HepG2 (cell line): ENCODE measurements at regions not wholly inside any gene's neighbourhood (a gene's known extent, or its start where the extent isn't known, plus 50 kb on each side); places are given as distances from the start of the nearest gene placed in this dataset.

Source experiments
- TF ChIP-seq, protein P1 (sequence below): sonication (generic); formaldehyde crosslinking; IDR thresholded peaks from 2 replicates; pipeline ENCODE4 v1.8.0; 2022; ENCODE audit warnings: missing genetic modification reagents, mild to moderate bottlenecking, moderate library complexity, borderline replicate concordance
- TF ChIP-seq, protein P2 (sequence below): sonication (generic); formaldehyde crosslinking; IDR thresholded peaks from 2 replicates; pipeline ENCODE4 v1.5.0; 2020; ENCODE audit warnings: mild to moderate bottlenecking, missing genetic modification reagents, moderate library complexity

DNA sequence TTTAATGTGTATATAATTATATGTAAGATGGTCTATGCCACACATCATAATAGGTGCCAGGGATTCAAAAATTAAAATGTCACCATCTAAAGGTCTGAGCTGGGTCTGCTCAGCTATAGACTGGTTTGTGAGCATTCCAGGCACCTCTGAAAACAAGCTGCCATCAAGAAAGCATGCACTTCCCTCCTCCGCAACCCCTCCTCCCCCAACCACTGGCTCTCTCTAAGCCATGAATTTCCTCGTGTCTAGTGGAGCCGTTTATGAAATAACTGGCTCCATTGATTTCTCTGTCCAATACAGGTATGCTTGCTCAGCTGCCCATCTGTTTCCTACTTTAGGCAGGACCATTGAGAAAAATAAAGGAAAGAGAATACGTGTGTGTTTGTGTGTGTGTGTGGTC lies 522.6 kb upstream of the PLXNA2 start:
- TF ChIP-seq, protein P1, sequence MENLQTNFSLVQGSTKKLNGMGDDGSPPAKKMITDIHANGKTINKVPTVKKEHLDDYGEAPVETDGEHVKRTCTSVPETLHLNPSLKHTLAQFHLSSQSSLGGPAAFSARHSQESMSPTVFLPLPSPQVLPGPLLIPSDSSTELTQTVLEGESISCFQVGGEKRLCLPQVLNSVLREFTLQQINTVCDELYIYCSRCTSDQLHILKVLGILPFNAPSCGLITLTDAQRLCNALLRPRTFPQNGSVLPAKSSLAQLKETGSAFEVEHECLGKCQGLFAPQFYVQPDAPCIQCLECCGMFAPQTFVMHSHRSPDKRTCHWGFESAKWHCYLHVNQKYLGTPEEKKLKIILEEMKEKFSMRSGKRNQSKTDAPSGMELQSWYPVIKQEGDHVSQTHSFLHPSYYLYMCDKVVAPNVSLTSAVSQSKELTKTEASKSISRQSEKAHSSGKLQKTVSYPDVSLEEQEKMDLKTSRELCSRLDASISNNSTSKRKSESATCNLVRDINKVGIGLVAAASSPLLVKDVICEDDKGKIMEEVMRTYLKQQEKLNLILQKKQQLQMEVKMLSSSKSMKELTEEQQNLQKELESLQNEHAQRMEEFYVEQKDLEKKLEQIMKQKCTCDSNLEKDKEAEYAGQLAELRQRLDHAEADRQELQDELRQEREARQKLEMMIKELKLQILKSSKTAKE (CRISPR knock-in tag): no peak
- TF ChIP-seq, protein P2, sequence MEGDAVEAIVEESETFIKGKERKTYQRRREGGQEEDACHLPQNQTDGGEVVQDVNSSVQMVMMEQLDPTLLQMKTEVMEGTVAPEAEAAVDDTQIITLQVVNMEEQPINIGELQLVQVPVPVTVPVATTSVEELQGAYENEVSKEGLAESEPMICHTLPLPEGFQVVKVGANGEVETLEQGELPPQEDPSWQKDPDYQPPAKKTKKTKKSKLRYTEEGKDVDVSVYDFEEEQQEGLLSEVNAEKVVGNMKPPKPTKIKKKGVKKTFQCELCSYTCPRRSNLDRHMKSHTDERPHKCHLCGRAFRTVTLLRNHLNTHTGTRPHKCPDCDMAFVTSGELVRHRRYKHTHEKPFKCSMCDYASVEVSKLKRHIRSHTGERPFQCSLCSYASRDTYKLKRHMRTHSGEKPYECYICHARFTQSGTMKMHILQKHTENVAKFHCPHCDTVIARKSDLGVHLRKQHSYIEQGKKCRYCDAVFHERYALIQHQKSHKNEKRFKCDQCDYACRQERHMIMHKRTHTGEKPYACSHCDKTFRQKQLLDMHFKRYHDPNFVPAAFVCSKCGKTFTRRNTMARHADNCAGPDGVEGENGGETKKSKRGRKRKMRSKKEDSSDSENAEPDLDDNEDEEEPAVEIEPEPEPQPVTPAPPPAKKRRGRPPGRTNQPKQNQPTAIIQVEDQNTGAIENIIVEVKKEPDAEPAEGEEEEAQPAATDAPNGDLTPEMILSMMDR (CRISPR knock-in tag): no peak
